ENCODE measurements at regions not wholly inside any gene's neighbourhood (a gene's known extent, or its start where the extent isn't known, plus 50 kb on each side); places are given as distances from the start of the nearest gene placed in this dataset.

DNA sequence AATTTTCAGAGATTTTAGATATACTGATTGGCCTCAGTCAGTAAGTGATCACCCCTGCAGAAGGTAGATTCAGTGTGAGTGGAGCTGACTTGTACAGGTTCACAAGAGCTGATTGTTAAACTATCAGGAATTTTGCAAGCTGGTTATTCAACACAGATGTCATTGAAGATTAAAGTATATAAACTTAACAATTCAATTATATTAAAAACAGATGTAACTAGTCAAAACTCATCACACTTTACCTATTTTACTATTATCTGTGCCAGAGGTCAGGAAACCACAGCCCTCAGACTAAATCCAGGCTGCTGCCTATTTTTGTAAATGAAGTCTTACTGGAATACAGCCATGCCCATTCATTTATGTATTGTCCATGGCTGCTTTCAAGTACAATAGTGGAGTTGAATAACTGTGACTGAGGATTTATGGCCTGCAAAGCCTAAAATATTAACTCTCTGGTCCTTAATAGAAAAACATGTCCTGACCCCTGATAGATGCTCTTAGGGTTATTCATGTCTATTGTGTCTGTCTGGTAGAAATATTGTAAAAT lies 429.3 kb upstream of the PDZRN3 start:
- intact Hi-C loops (cut with micrococcal nuclease; ENCODE audit: unreplicated experiment): no loop called here
- H3K27me3 ChIP-seq (replicated peaks in 1 of 2; ENCODE audit: control insufficient read depth in 2 of 2, insufficient read depth in 2 of 2, low read length in 1 of 2): no peaks in the 10 kb centered on the region
- POLR2A ChIA-PET: no interaction called here
- CTCF ChIA-PET: no interaction called here
- H3K9me3 ChIP-seq (replicated peaks; ENCODE audit: control insufficient read depth, insufficient read depth, low read length): no peaks in the 10 kb centered on the region
- ATAC-seq (no peak), DNase-seq (ENCODE audit: low read depth, low spot score) (no peak), FAIRE-seq (no peak)
- H3K27ac ChIP-seq (ENCODE audit: control insufficient read depth, insufficient read depth): no peak overlapping the region
- BruUV-seq (replicated peaks): no TSS peak
- no peaks in the 10 kb centered on the region for H4K20me1 ChIP-seq (ENCODE audit: control insufficient read depth, insufficient read depth)
- H2AFZ ChIP-seq (ENCODE audit: control insufficient read depth, low read depth, low read length): no peak overlapping the region
- RAD21 ChIA-PET (ENCODE audit: unreplicated experiment): no interaction called here
- in situ Hi-C loops (cut with MboI): no loop called here
- no peaks in the 10 kb centered on the region for H3K79me2 ChIP-seq (ENCODE audit: control insufficient read depth, insufficient read depth, low read length)
- no peaks in the 10 kb centered on the region for H3K36me3 ChIP-seq (ENCODE audit: control insufficient read depth in 2 of 2, insufficient read depth in 2 of 2, low read length in 1 of 2)
- TF ChIP-seq ZNF274 (IDR thresholded peaks at IDR 0.05; ENCODE audit: insufficient read depth, insufficient read length): no peak
- no peak for TF ChIP-seq NFIC (IDR thresholded peaks at IDR 0.05; ENCODE audit: low read depth, low read length)
- TF ChIP-seq NR2C2 (IDR thresholded peaks at IDR 0.05; ENCODE audit: borderline replicate concordance, control insufficient read depth, insufficient read length, low read depth): no peak
- TF ChIP-seq ZNF592 (IDR thresholded peaks at IDR 0.05): no peak
- no peak for TF ChIP-seq CBX5 (IDR thresholded peaks at IDR 0.05; ENCODE audit: low read depth)
- no peak for TF ChIP-seq TAF1 (IDR thresholded peaks at IDR 0.05; ENCODE audit: borderline replicate concordance, low read depth, low read length)
- no peak for TF ChIP-seq E2F4 (IDR thresholded peaks at IDR 0.05; ENCODE audit: low read depth, low read length)
- no peak for TF ChIP-seq SUPT20H (IDR thresholded peaks at IDR 0.05; ENCODE audit: borderline replicate concordance, control insufficient read depth, low read depth, low read length)
- no peak for TF ChIP-seq BCL3 (IDR thresholded peaks at IDR 0.05; ENCODE audit: borderline replicate concordance, insufficient read depth, low read depth, low read length, poor library complexity, severe bottlenecking)
- no peak for TF ChIP-seq ZNF24 (IDR thresholded peaks at IDR 0.05)
- TF ChIP-seq ZNF217 (IDR thresholded peaks at IDR 0.05): no peak
- TF ChIP-seq CEBPB (IDR thresholded peaks at IDR 0.05; ENCODE audit: borderline replicate concordance in 1 of 2, low read depth in 2 of 2, low read length in 2 of 2): no peak
- TF ChIP-seq CBFB (IDR thresholded peaks at IDR 0.05; ENCODE audit: low read depth): no peak
- TF ChIP-seq, protein P1, sequence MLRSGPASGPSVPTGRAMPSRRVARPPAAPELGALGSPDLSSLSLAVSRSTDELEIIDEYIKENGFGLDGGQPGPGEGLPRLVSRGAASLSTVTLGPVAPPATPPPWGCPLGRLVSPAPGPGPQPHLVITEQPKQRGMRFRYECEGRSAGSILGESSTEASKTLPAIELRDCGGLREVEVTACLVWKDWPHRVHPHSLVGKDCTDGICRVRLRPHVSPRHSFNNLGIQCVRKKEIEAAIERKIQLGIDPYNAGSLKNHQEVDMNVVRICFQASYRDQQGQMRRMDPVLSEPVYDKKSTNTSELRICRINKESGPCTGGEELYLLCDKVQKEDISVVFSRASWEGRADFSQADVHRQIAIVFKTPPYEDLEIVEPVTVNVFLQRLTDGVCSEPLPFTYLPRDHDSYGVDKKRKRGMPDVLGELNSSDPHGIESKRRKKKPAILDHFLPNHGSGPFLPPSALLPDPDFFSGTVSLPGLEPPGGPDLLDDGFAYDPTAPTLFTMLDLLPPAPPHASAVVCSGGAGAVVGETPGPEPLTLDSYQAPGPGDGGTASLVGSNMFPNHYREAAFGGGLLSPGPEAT (IDR thresholded peaks at IDR 0.05; ENCODE audit: low read depth): no peak
- no peak for TF ChIP-seq FOXK2 (IDR thresholded peaks at IDR 0.05)
- no peak for TF ChIP-seq HCFC1 (IDR thresholded peaks at IDR 0.05; ENCODE audit: low read length)
- H3K4me1 ChIP-seq (ENCODE audit: control insufficient read depth, insufficient read depth, low read length): no peaks in the 10 kb centered on the region
- SMC1A ChIA-PET (ENCODE audit: uncharacterized antibody, unreplicated experiment): no interaction called here
- no peak overlapping the region for H3K9ac ChIP-seq (ENCODE audit: control insufficient read depth, insufficient read depth, low read length)
- no peak overlapping the region for H3K4me3 ChIP-seq
- no peak overlapping the region for H3K4me2 ChIP-seq (ENCODE audit: control insufficient read depth, insufficient read depth)

Measured in GM12878 (cell line).